ENCODE measurements at regions not wholly inside any gene's neighbourhood (a gene's known extent, or its start where the extent isn't known, plus 50 kb on each side); places are given as distances from the start of the nearest gene placed in this dataset.

GRCh38 chr6:47371139-47371869 lies 61.6 kb upstream of the TNFRSF21 start:
- TF ChIP-seq POLR2AphosphoS5 (IDR thresholded peaks at IDR 0.05; ENCODE audit: borderline replicate concordance, low read depth, low read length) (no peak), EZH2 (IDR thresholded peaks at IDR 0.05) (no peak)
